GM23248 (cell line): ENCODE measurements at regions not wholly inside any gene's neighbourhood (a gene's known extent, or its start where the extent isn't known, plus 50 kb on each side); places are given as distances from the start of the nearest gene placed in this dataset.

ENCODE experiments used
- DNase-seq: peaks from one replicate; pipeline ENCODE4 v3.0.0-alpha.2; 2015
- H2AFZ ChIP-seq: fragments of 200-600 bp; sonication (generic); 2 replicates; pipeline ENCODE4 v1.6.1; 2016; ENCODE audit warnings: antibody characterized with exemption
- H3F3A ChIP-seq: fragments of 200-600 bp; sonication (generic); 2 replicates; pipeline ENCODE4 v1.6.1; 2016; ENCODE audit warnings: mild to moderate bottlenecking, antibody characterized with exemption, mixed run types; ENCODE audit not compliant: insufficient read depth
- H3K27ac ChIP-seq: fragments of 200-600 bp; sonication (generic); 2 replicates; pipeline ENCODE4 v1.5.1; 2016; ENCODE audit warnings: mild to moderate bottlenecking
- H3K27me3 ChIP-seq: fragments of 200-600 bp; sonication (generic); replicated peaks from 2 replicates; pipeline ENCODE4 v1.6.1; 2016; ENCODE audit warnings: mild to moderate bottlenecking; ENCODE audit not compliant: insufficient read depth
- H3K36me3 ChIP-seq: fragments of 200-600 bp; sonication (generic); 2 replicates; pipeline ENCODE4 v1.6.1; 2016; ENCODE audit warnings: low read depth, mild to moderate bottlenecking
- H3K4me1 ChIP-seq: fragments of 200-600 bp; sonication (generic); 2 replicates; pipeline ENCODE4 v1.6.1; 2016; ENCODE audit warnings: mild to moderate bottlenecking; ENCODE audit not compliant: insufficient read depth
- H3K4me2 ChIP-seq: fragments of 200-600 bp; sonication (generic); one replicate; pipeline ENCODE4 v1.6.1; 2016; ENCODE audit warnings: mild to moderate bottlenecking; ENCODE audit not compliant: unreplicated experiment
- H3K4me3 ChIP-seq: fragments of 200-600 bp; sonication (generic); 2 replicates; pipeline ENCODE4 v1.5.1; 2016; ENCODE audit warnings: mild to moderate bottlenecking
- H3K79me2 ChIP-seq: fragments of 200-600 bp; sonication (generic); 2 replicates; pipeline ENCODE4 v1.6.1; 2016; ENCODE audit warnings: mild to moderate bottlenecking; ENCODE audit not compliant: insufficient read depth
- H3K9ac ChIP-seq: fragments of 200-600 bp; sonication (generic); 2 replicates; pipeline ENCODE4 v1.6.1; 2016; ENCODE audit warnings: mild to moderate bottlenecking
- H3K9me2 ChIP-seq: fragments of 200-600 bp; sonication (generic); 2 replicates; pipeline ENCODE4 v1.6.1; 2016; ENCODE audit warnings: mixed run types, mild to moderate bottlenecking, moderate library complexity; ENCODE audit not compliant: insufficient read depth
- H3K9me3 ChIP-seq: fragments of 200-600 bp; sonication (generic); one replicate; pipeline ENCODE4 v1.6.1; 2017; ENCODE audit warnings: low read depth
- H4K20me1 ChIP-seq: fragments of 200-600 bp; sonication (generic); 2 replicates; pipeline ENCODE4 v1.6.0; 2016; ENCODE audit not compliant: insufficient read depth
- EZH2 ChIP-seq: fragments of 200-600 bp; sonication (generic); IDR thresholded peaks from 2 replicates; pipeline ENCODE4 v1.6.1; 2018; ENCODE audit warnings: antibody characterized with exemption, mild to moderate bottlenecking; ENCODE audit not compliant: insufficient read depth, poor library complexity, severe bottlenecking
- EZH2phosphoT487 ChIP-seq: fragments of 200-600 bp; sonication (generic); IDR thresholded peaks from 2 replicates; pipeline ENCODE4 v1.6.1; 2018; ENCODE audit warnings: antibody characterized with exemption, moderate library complexity, mild to moderate bottlenecking, low read depth; ENCODE audit not compliant: insufficient read depth
- WGBS, 2 experiments: methylation state at CpG; one replicate each; pipeline ENCODE4 v1.1.6; 2015 to 2017; ENCODE audit warnings: low lambda C conversion rate in 2 of 2, low coverage in 1 of 2; ENCODE audit errors: missing lambda C conversion rate in 2 of 2; 5-methylcytosine and 5-hydroxymethylcytosine counted together
- in situ Hi-C: fragments of 300-500 bp; cut with MboI; formaldehyde crosslinking; loops from 2 replicates; pipeline ENCODE4 v1.15.0; 2020

GRCh38 chr20:51217347-51218045, 194.6 kb upstream of the KCNG1 start:
- H3K9me2 ChIP-seq: no peaks in the 10 kb centered on the region
- no peaks in the 10 kb centered on the region for H3K79me2 ChIP-seq
- in situ Hi-C loops: no loop called here
- H3K4me3 ChIP-seq: no peak overlapping the region
- 79 to 89% methylated on average over 3 of the region's 3 CpGs for WGBS, 2 experiments
- H3K4me2 ChIP-seq: no peak overlapping the region
- no peak overlapping the region for H3K27ac ChIP-seq
- TF ChIP-seq EZH2phosphoT487 (no peak), EZH2 (no peak)
- no peaks in the 10 kb centered on the region for H3K36me3 ChIP-seq
- DNase-seq: no peak
- peaks cover 7% of the 10 kb centered on the region; the same call in 1 of the 2 replicates for H3K4me1 ChIP-seq
- H3K9me3 ChIP-seq: no peaks in the 10 kb centered on the region
- H3K9ac ChIP-seq: no peak overlapping the region
- peaks cover 16% of the 10 kb centered on the region; the same call in 1 of the 2 replicates for H3K27me3 ChIP-seq
- H2AFZ ChIP-seq: no peak overlapping the region
- H3F3A ChIP-seq: no peaks in the 10 kb centered on the region
- no peaks in the 10 kb centered on the region for H4K20me1 ChIP-seq

- no peaks in the 10 kb centered on the region for H3K79me2 ChIP-seq
- H3K9me2 ChIP-seq: no peaks in the 10 kb centered on the region
- no peak overlapping the region for H3K9ac ChIP-seq
- no peaks in the 10 kb centered on the region for H3F3A ChIP-seq
- peaks cover 3% of the 10 kb centered on the region; the same call in 1 of the 2 replicates for H3K4me1 ChIP-seq
- no peak for TF ChIP-seq EZH2
- no peak for TF ChIP-seq EZH2phosphoT487
- H3K4me3 ChIP-seq: no peak overlapping the region
- WGBS, 2 experiments: 53 to 63% methylated on average over 3 of the region's 3 CpGs
- no peak overlapping the region for H3K27ac ChIP-seq
- H3K36me3 ChIP-seq: no peaks in the 10 kb centered on the region
- H2AFZ ChIP-seq: no peak overlapping the region
- no peaks in the 10 kb centered on the region for H4K20me1 ChIP-seq
- H3K9me3 ChIP-seq: no peaks in the 10 kb centered on the region
- peaks cover 23% of the 10 kb centered on the region for H3K27me3 ChIP-seq
- in situ Hi-C loops: no loop called here
- H3K4me2 ChIP-seq: no peak overlapping the region
- no peak for DNase-seq
These were observed 193.9 kb upstream of the KCNG1 start for GRCh38 chr20:51216850-51217249.

GRCh38 chr20:51212816-51213215, 189.9 kb upstream of the KCNG1 start:
- no peak overlapping the region for H2AFZ ChIP-seq
- H3F3A ChIP-seq: no peaks in the 10 kb centered on the region
- no peaks in the 10 kb centered on the region for H3K9me3 ChIP-seq
- H3K27me3 ChIP-seq: peaks cover 33% of the 10 kb centered on the region
- H3K4me3 ChIP-seq: no peak overlapping the region
- no peak for DNase-seq
- TF ChIP-seq EZH2phosphoT487: no peak
- H3K27ac ChIP-seq: no peak overlapping the region
- in situ Hi-C loops: no loop called here
- no peaks in the 10 kb centered on the region for H3K4me1 ChIP-seq
- no peaks in the 10 kb centered on the region for H4K20me1 ChIP-seq
- H3K9ac ChIP-seq: no peak overlapping the region
- H3K36me3 ChIP-seq: no peaks in the 10 kb centered on the region
- no peaks in the 10 kb centered on the region for H3K79me2 ChIP-seq
- no peak overlapping the region for H3K4me2 ChIP-seq
- H3K9me2 ChIP-seq: no peaks in the 10 kb centered on the region
- 34 to 35% methylated on average over 3 of the region's 3 CpGs for WGBS, 2 experiments

GRCh38 chr20:51211191-51211590, 188.3 kb upstream of the KCNG1 start:
- in situ Hi-C loops: no loop called here

GRCh38 chr20:51210084-51210483, 187.2 kb upstream of the KCNG1 start:
- Histone ChIP-seq H3F3A (no peaks in the 10 kb centered on the region), H3K9ac (no peak overlapping the region), H3K36me3 (no peaks in the 10 kb centered on the region), H3K27me3 (peaks cover 34% of the 10 kb centered on the region), H2AFZ (no peak overlapping the region), H4K20me1 (no peaks in the 10 kb centered on the region), H3K4me1 (no peaks in the 10 kb centered on the region), H3K79me2 (no peaks in the 10 kb centered on the region), H3K27ac (no peak overlapping the region), H3K4me2 (no peak overlapping the region), H3K9me2 (no peaks in the 10 kb centered on the region), H3K9me3 (no peaks in the 10 kb centered on the region), H3K4me3 (no peak overlapping the region)
- in situ Hi-C loops: no loop called here
- TF ChIP-seq EZH2phosphoT487: no peak
- TF ChIP-seq EZH2: no peak
- WGBS, 2 experiments: 0 to 2% methylated on average over 1 of the region's 1 CpG
- DNase-seq: no peak

More at GRCh38 chr20:51211191-51211590, 188.3 kb upstream of the KCNG1 start:
- H3K4me2 ChIP-seq: no peak overlapping the region
- no peak overlapping the region for H3K9ac ChIP-seq
- WGBS, 2 experiments: 67 to 70% methylated on average over 2 of the region's 2 CpGs
- no peaks in the 10 kb centered on the region for H4K20me1 ChIP-seq
- TF ChIP-seq EZH2 (no peak), EZH2phosphoT487 (no peak)
- no peak overlapping the region for H3K27ac ChIP-seq
- no peaks in the 10 kb centered on the region for H3K4me1 ChIP-seq
- H3K9me3 ChIP-seq: no peaks in the 10 kb centered on the region
- no peak overlapping the region for H3K4me3 ChIP-seq
- H3K36me3 ChIP-seq: no peaks in the 10 kb centered on the region
- no peaks in the 10 kb centered on the region for H3F3A ChIP-seq
- H3K9me2 ChIP-seq: no peaks in the 10 kb centered on the region
- H3K79me2 ChIP-seq: no peaks in the 10 kb centered on the region
- no peak for DNase-seq
- H2AFZ ChIP-seq: no peak overlapping the region
- H3K27me3 ChIP-seq: peaks cover 34% of the 10 kb centered on the region
